Erythroblast (primary cell): ENCODE measurements at regions not wholly inside any gene's neighbourhood (a gene's known extent, or its start where the extent isn't known, plus 50 kb on each side); places are given as distances from the start of the nearest gene placed in this dataset.

Source experiments
- GATA1 ChIP-seq: IDR thresholded peaks from 2 replicates; pipeline ENCODE4 v1.6.1; 2011; ENCODE audit warnings: low read depth, mild to moderate bottlenecking, control low read depth, low read length, moderate library complexity
- POLR2A ChIP-seq: IDR thresholded peaks from 2 replicates; pipeline ENCODE4 v1.6.1; 2011; ENCODE audit warnings: mild to moderate bottlenecking, low read length

DNA sequence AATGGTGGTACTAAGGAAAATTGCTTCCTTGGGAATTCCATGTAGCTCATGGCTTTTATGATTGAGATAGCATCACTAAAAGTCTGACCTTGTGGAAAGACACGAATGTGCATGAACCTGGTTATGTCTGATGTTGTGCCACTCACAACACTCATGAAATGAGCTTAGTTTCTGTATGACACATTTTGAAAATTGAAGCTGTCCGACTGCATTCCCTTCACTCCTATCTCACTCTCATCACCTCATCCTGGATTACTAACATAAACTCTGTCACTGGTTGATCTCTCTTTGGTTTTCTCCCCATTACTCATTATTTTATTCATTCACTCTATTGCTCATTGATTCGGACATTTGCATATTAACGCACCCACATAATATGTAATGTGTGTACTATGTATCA lies 190.0 kb upstream of the VWC2 start:
- TF ChIP-seq POLR2A (no peak), GATA1 (no peak)
